UCSD-AML1 (cell line): ENCODE measurements at regions not wholly inside any gene's neighbourhood (a gene's known extent, or its start where the extent isn't known, plus 50 kb on each side); places are given as distances from the start of the nearest gene placed in this dataset.
"Not testable (repeated sequence)": the region's sequence is repeated elsewhere in the genome, so short reads cannot be mapped to it uniquely, and the experiment has no call there.

ENCODE experiments used
- DNase-seq: peaks from one replicate; lab custom pipeline; 2025; ENCODE audit not compliant: unreplicated experiment; lab: John Stamatoyannopoulos, UW

DNA sequence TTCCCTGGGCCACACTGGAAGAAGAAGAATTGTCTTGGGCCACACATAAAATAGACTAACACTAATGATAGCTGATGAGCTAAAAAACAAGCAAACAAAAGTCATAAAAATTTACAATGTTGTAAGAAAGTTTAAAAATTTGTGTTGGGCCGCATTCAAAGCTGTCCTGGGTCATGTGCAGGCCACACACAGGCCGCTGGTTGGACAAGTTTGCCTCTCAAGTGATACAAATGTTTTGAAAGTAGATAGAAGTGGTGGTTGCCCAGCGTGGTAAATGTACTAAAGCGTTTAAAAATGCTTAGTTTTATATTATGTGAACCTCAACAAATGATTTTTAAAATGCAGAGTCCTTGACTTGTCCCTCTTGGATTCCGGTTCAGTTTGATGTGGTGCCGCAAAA is 94.9 kb upstream of the TBCA start:
- DNase-seq = no peak

DNA sequence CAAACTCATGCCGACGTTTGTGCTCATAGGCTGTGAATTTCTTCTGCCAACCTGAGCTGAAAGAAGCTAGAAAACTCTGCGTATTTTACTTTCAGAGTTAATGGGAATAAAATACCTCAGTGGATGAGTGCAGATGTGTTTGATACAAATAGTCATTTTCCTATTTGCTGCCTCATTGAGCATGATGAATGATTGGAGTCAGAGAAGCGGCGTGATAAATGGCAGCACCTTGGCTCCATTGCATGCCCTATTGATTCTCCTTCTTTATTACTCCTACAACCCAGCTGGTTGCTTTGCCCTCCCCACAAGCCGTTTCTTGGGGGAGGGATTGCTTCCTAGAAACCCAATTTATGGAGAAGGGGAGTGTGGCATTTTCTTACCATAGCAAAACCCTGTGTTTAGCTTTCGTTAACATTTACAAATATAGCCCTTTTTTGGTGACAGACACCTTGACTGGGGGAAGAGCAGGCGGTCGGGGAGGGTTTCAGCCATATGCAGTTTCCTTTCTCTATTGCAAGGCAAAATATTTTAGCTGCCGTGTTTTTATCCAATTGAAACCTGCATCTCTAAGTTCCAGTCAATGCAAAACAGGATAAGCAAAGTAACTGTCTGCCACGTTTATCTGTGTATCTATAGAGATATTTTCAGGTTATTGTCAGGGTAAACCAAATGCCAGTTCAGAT is 93.1 kb upstream of the TBCA start:
- no peak for DNase-seq

GRCh38 chr5:77867914-77868313 is 91.8 kb upstream of the TBCA start:
- DNase-seq = no peak

- no peak for DNase-seq
Measured at GRCh38 chr5:77867194-77867691, 91.1 kb upstream of the TBCA start.

GRCh38 chr5:77866198-77866597 is 90.1 kb upstream of the TBCA start:
- DNase-seq = no peak

DNA sequence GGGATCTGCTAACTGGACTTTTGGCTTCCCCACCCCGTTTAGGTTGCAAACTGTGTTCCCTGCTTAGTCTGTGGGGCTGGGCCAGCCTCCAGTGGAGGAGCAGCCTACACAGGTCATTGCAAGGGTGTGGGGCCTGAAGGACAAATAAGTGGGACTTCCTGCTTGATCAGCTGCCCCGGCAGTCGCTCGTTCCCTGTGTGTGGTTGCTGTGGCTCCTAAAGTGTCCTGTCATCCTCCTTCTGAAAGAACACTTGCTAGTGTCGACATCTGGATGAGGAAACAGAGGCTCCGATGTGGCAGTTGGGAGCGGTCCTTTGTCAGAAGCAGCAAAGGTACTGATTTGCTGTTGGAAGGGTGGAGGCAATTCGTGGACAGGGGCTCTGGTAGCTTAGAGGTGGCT is 88.9 kb upstream of the TBCA start:
- DNase-seq = no peak

GRCh38 chr5:77863181-77863580 is 87.0 kb upstream of the TBCA start:
- DNase-seq = no peak

DNA sequence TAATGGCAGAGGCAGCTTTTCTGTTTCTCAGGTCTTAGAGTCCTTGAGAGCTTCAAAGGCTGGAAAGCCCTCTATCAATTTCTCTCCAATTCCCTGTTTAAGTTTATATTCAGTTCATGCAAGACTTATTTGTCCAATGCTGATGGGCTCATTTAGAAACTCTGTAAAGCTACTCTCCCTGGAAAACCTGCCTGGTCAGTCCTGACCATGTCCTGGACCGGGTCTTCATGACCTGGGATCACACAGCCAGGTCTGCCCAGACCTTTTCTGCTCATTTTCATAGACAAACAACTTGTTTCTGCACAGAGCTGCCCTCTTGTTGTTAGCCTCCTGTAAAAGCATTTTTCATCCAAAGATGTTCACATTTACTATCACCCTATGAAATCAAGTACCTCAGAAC is 85.4 kb upstream of the TBCA start:
- no peak for DNase-seq

GRCh38 chr5:77859306-77859705 is 83.2 kb upstream of the TBCA start:
- DNase-seq = no peak

DNA sequence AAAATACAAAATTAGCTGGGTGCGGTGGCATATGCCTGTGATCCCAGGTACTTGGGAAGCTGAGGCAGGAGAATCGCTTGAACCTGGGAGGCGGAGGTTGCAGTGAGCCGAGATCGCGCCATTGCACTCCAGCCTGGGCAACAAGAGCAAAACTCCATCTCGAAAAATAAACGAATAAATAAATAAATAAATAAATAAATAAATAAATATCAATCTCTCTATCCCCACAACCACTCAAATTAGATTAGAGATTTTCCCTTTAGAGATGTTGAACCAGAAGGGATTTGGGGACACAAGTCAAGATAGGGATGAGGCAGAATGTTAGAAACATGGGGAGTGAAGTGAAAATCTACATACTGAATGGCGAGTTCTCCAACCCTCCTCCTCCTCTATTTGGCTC is 82.5 kb upstream of the TBCA start:
- not testable (repeated sequence) for DNase-seq

GRCh38 chr5:77855369-77855768 is 79.2 kb upstream of the TBCA start:
- no peak for DNase-seq

- DNase-seq = no peak
Measured at GRCh38 chr5:77853353-77853907, 77.3 kb upstream of the TBCA start.

DNA sequence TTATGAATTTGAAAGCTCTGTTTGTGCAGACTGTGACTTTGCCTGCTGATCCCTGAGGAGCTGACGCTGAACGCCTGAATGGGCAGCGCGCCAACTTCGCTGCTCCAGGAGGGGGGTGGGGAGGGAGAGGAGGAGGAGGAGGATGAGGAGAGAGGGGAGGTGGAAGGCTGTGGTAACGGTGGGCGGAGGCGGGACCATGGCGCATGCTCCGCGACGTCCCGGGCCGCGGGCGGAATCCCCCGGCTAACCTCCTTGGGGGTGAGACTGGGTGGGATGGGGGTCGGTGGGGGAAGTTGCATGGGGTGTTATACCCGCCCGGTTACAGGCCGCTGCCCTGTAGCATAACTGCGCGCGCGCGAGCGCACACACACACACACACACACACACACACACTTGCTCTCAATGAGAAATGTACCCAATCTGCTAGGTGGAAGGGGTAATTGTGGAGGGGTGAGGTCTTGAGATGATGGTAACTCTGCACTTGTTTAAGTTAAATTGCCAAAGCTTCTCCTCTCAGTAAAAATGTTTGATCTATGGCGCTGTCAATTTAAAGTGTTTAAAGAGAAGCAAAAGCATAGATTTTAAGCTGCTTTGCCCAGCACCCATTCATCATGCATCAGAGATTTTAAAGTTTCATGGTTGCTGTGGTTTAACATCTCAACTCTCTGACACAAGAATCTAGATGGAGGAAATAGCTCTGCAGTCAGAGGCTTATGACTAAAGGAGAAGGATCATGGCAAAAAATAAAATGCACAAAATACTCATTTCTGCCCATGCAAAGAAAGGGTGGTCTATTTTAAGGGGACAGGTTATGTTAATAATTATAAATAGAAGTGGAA is 76.6 kb upstream of the TBCA start:
- DNase-seq = no peak

DNA sequence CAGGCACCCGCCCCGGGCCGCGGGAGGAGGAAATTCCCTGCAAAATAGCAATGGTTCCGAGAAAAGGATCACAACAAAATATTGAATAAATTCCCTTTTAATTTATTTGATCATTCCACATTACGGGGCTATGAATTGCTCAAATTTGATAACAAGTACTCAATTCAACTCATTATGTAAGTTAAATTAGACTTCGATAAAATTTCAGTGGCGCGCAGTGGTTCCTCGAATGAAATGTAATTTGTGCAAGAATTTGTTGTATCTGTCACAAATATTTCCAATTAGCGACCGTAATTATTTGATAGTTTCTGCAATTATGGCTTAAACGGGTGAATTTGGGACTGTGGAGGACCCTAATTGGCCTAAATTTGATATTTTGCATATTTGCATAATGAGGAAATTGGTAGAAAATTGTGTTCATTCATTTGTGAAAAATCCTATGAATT is 76.0 kb upstream of the TBCA start:
- no peak for DNase-seq

DNA sequence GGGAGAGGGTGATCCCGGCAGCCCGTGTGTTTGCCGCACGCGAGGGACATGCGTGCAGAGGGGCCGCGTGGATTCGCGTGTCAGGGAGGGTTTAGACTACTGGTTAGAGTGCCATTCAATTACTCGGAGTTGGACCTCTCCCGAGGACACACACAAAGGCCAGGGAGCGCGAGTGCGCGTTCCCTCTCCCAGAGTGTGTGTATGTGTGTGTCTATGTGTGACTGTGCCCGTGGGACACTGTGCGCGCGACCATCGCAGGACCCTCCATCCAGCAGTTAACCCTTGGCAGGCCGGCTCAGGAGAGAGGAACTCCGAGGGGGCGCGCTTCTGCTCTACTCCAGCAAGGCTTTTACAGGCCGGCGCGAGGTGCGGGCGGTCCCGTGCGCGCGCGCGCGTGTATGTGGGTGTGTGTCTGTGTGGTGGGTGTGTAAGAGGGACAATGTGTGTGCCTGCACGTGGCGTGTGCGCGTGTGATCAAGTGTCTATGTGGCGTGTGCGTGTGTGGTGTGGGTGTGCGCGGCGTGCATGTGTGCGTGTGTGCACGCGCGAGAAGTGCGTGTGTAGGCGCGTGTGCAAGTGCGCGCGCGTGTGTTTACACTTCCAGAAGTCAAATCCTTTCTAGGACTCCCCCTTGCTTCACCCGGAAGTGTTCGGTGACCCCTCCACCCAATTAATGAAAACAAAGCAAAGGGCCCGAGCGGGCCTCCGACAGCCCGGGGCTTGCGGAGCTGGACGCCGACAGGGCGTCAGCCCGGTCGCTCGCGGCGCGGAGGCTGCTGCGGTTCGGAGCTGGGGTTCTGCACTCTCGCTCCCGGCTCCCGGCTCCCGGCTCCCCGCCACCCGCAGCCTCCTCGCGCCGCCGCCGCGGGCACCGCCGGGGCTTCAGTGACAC is 75.3 kb upstream of the TBCA start:
- DNase-seq = no peak

DNA sequence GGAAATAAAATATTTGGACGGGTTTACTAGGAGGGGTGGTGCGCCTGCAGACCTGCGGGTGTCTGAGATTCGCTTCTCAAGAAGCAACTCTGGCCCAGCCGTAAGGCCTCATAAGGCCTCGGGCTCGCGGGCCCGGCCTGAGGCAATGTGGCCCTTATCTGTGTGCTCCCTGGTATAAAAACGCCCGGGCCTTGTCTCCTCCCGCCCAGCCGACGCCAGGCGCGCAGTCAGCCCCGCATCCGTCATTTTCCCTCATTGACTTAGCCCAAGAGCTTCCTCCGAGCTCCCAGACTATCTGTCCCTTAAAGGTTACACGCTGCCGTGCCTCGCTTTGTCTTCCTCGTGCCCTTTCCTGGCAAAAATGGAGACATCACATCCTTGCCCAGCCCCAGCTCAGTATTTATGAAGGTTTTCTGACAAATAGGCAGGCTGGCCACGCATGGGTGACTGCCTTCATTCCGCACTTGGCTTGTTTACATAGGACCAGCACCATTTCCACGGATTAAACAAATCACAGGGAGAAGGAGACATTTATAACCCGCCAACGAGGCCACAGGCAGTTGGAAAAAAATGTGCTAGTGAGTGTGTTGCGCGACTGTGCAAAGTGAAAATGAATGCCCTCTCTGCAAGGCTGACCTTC is 74.5 kb upstream of the TBCA start:
- DNase-seq = no peak

DNA sequence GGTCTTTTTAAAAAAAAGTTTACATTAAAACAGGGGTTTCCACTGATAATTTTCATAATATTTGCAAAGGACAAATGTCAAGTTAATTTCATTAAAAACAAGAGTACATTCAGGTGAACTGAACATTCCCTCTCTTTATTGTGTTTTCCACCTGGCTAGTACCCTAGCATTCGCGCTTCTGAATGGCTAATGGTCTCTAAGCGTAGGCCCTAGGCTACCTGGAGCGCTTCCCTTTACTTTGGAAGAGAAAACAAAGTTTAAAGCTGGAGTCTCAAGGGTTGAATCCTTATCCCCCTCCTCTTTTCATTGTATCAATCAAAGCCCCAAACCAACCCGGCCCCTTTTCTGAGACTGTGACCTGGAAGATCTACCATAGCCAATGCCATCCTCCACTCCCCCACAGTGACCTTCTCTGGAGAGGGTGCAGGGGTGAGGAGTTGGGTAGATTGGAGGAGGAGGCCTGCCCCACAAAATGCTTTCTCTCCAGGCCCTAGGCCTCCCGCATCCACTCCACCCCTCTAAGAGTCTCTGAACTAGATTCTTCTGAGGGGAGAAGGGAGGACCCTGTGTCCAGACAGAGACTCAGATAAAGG is 73.3 kb upstream of the TBCA start:
- no peak for DNase-seq

DNA sequence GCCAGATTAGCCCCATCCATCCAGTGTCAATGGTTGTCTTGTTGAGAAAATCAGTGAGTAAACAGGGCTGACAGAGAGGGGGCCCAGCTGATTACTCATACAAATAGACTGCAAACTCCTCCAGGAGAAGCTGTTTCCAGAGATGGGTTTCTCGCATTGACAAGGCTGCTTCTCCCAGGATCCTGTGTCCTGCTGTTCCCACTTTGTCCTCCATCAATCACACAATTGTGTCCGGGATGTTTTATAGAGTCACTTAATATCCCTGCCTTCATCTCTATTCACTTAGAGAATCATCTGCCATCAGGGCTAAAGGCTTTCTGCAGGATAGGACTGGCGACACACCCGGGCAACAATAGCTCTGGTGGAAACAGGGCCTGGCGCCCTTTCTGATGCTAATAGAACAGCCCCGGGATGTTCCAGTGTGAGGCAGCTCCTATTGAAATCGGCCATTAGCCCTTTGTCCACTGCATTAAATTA is 71.7 kb upstream of the TBCA start:
- no peak for DNase-seq

DNA sequence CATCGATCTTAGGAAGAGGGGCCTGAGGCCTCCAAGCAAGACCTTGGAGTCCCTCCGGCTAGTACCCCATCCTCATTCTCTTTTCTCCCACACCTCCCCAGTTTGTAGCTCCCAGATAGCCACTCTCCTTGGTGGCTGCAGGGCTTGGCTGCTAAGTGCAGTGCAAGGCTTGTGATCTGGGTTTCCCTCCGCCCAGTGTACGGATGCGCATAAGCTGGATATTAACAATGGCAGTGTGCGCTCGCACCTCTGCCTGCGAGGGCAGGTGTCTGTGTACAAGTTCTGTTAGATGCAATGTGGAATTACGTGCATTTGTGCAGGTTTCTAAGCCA is 71.0 kb upstream of the TBCA start:
- no peak for DNase-seq

DNA sequence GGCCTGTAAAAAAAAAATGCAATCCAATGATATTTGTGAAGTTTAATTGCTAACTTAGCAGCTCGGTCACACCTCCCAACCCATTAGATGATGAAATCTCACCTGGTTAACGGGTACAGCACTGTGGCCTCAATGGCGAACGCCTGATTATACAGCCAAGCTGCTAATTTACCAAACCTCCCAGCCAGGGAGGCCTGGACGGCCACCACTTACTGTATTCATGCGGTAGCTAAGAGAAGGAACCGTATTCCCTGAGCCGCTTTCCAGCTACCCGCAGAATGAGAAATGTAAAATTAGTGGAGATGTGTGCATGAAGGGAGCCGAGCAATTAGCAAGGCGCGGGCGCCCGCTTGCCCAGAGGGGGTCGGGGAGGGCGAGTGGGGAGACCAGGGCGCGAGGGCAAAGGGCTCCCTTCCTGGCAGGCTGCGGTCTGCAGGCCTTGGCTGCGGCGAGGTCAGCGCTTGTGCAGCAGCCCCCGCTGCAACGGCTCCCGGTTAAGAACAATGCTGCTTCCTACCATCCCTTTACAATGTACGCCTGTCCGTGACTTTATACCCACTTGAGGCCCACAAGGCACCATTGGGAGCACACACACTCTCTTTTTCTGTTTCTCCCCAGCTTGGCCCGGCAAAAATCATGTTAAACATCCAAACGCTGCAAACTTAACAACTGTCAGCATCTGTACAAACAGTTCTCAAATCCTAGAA is 70.4 kb upstream of the TBCA start:
- no peak for DNase-seq
